Muscle layer of duodenum (tissue), 2 donors: ENCODE measurements at regions not wholly inside any gene's neighbourhood (a gene's known extent, or its start where the extent isn't known, plus 50 kb on each side); places are given as distances from the start of the nearest gene placed in this dataset.

Experiments used
- H3K27ac ChIP-seq: one replicate; pipeline ENCODE4 v1.7.0; 2013; ENCODE audit warnings: mild to moderate bottlenecking, low read length
- H3K27me3 ChIP-seq: one replicate; pipeline ENCODE4 v1.7.0; 2013; ENCODE audit warnings: low read depth, mild to moderate bottlenecking, control low read depth, low read length
- H3K36me3 ChIP-seq, 2 donors: one replicate each; pipeline ENCODE4 v1.7.0; 2013; ENCODE audit warnings: low read length in 2 of 2, control low read depth in 1 of 2, mild to moderate bottlenecking in 1 of 2; ENCODE audit not compliant: insufficient read depth in 2 of 2, control insufficient read depth in 1 of 2
- H3K4me1 ChIP-seq, 2 donors: one replicate each; pipeline ENCODE4 v1.7.0; 2013; ENCODE audit warnings: low read length in 2 of 2, mild to moderate bottlenecking in 2 of 2, control low read depth in 1 of 2, moderate library complexity in 1 of 2; ENCODE audit not compliant: insufficient read depth in 2 of 2, control insufficient read depth in 1 of 2
- H3K4me3 ChIP-seq, 2 donors: one replicate each; pipeline ENCODE4 v1.7.0; 2013; ENCODE audit warnings: low read length in 2 of 2, low read depth in 1 of 2, mild to moderate bottlenecking in 1 of 2
- H3K9me3 ChIP-seq, 2 donors: one replicate each; pipeline ENCODE4 v1.7.0; 2013; ENCODE audit warnings: low read length in 2 of 2, control low read depth in 1 of 2, mild to moderate bottlenecking in 1 of 2; ENCODE audit not compliant: control insufficient read depth in 1 of 2
- donor health status: healthy.

DNA sequence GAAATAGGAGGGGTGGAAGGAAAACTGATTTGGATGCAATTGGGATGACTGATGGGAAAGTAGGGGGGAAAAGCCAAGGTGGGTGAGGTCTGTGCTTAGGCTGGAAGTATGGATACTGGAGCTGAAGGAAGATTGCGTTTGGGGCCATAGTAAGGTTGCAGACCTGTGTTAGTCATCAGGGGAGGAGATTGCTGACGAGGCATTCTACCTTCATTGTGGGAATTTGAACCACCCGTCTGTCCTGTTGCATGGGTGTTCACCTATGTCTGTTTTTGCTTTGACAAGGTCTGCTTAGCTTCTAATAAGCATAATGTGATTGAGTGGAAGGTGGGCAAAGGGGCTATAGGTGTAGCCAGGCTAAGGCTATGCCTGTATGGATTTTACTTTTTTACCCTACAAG is 323.8 kb downstream of the BLID start:
- Histone ChIP-seq H3K4me1 (peaks cover 0 to 9% of the 10 kb centered on the region in 2 donors), H3K27me3 (no peaks in the 10 kb centered on the region), H3K27ac (no peak overlapping the region), H3K4me3 (no peak overlapping the region), H3K9me3 (no peaks in the 10 kb centered on the region), H3K36me3 (no peaks in the 10 kb centered on the region)

DNA sequence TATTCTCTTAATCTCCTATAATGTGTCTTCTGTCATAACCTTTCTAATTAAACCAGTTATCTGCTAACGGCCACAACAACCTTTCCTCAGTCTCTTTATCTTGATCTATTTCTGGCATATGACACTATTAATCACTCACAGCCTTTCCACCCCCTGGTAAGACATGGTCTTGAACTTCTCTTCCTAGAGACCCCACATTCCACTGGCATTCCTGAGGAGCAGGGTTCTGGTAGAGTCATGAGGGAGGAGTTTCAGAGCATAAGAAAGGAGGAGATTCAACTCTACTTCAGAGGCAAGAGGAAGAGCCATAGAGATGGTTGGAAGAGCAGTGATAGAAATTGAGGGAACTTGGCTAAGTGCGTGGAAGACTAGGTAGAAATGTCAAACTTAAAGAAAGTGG is 325.6 kb downstream of the BLID start:
- H3K27me3 ChIP-seq: no peaks in the 10 kb centered on the region
- H3K4me1 ChIP-seq: peaks cover 0 to 4% of the 10 kb centered on the region in 2 donors
- H3K36me3 ChIP-seq: no peaks in the 10 kb centered on the region
- H3K9me3 ChIP-seq: no peaks in the 10 kb centered on the region
- no peak overlapping the region for H3K27ac ChIP-seq
- no peak overlapping the region for H3K4me3 ChIP-seq

DNA sequence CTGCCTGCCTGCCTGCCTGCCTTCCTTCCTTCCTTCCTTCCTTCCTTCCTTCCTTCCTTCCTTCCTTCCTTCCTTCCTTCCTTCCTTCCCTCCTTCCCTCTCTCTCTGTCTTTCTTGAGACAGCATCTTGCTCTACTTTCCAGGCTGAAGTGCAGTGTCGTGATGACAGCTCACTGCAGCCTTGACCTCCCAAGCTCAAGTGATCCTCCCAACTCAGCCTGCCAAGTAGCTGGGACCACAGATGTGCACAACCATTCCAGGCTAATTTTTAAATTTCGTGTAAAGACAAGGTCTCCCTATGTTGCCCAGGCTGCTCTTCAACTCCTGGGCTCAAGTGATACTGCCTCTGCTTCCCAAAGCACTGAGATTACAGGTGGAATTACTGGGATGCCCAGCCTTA is 328.2 kb upstream of the SORL1-AS1 start:
- H3K4me3 ChIP-seq: no peak overlapping the region
- no peaks in the 10 kb centered on the region for H3K27me3 ChIP-seq
- no peaks in the 10 kb centered on the region for H3K9me3 ChIP-seq
- no peaks in the 10 kb centered on the region for H3K36me3 ChIP-seq
- no peaks in the 10 kb centered on the region for H3K4me1 ChIP-seq
- no peak overlapping the region for H3K27ac ChIP-seq

DNA sequence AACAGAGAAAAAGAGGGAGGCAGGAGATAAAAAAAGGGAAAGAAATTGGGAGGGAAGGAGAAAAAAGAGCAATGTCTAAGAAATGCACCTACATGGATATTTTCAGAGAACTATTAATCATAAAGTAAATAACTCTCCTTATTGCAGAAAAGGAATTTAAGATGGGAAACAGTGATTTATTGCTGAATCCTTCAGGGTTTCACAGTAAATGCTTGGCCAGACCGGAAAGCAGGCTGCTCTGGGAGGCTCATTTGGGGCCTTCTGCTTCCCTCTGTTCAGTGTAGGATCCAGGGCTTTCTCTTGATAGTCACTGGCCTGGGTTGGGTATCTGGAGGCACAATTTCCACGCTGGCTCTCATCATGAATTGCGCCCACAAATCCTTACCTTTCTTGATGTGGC is 324.3 kb upstream of the SORL1-AS1 start:
- Histone ChIP-seq H3K4me3 (no peak overlapping the region), H3K4me1 (no peaks in the 10 kb centered on the region), H3K9me3 (no peaks in the 10 kb centered on the region), H3K36me3 (no peaks in the 10 kb centered on the region), H3K27me3 (no peaks in the 10 kb centered on the region), H3K27ac (no peak overlapping the region)

DNA sequence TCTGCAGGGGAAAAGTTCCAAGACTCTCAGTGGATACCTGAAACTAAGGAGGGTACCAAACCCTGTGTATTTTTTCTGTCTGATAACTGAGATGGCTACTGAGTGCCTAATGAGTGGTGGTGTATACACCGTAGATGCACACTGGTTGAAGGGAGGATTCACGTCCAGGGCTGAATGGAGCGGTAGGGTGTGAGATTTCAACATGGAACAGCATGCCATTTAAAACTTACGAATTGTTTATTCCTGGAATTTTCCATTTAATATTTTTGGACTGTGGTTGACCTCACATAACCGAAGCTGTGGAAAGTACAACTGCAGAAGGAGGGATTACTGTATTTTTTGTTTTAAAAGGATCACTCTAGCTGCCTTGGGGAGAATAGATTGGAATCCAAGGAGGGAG is 322.5 kb upstream of the SORL1-AS1 start:
- H3K9me3 ChIP-seq: no peaks in the 10 kb centered on the region
- H3K36me3 ChIP-seq: no peaks in the 10 kb centered on the region
- no peak overlapping the region for H3K4me3 ChIP-seq
- no peaks in the 10 kb centered on the region for H3K4me1 ChIP-seq
- H3K27me3 ChIP-seq: no peaks in the 10 kb centered on the region
- no peak overlapping the region for H3K27ac ChIP-seq

DNA sequence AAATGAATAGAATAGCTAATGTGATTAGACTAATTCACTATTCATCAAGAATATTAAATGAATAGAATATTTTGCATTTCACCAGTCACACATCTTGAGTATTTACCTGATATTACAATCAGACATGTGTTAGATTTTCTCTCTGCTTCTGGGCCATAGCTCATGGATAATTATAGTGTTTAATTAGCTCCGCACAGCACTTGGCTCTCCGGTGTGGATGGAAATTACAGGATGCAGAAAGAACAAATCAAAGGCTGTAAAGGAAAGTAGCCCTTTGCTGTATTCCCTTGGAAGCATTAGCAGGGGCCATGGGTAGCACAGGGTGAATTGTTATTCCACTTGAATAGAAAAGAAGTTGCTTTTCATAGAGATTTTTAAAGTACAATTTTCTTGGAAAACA is 320.3 kb upstream of the SORL1-AS1 start:
- H3K9me3 ChIP-seq: no peaks in the 10 kb centered on the region

DNA sequence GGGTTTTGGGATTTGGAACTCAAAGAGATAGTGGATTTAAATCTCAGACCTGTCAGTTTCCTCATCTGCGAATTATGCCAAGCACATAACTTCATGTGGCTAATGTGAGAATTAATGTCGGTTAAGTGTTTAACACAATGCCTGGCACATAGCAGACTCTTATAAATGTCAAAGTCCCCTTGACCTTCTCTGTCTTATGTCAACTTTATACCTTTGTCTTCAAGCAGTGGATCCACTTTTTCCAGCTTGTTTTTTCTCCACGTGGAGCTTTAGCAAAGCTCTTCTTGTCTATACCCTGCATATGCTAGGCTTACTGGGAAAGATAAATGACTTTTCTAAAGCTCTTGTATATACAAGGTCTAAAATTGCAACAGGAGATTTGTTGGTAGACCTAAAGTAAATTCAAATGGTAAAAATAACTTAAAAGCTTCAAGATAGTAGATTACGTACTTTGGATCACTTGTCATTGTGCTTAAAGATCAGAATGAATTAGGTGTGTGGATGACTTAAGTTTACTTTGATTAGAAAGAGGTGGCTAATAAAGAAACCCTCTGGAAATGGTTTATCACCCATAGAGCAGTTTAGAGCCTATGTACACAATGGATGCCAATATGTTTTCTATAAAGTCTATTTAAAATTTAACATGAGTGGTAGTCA is 318.3 kb upstream of the SORL1-AS1 start:
- Histone ChIP-seq H3K36me3 (no peaks in the 10 kb centered on the region), H3K4me3 (no peak overlapping the region), H3K4me1 (no peaks in the 10 kb centered on the region), H3K27ac (no peak overlapping the region), H3K9me3 (no peaks in the 10 kb centered on the region), H3K27me3 (no peaks in the 10 kb centered on the region)

More for the DNA sequence above, 320.3 kb upstream of the SORL1-AS1 start:
- no peaks in the 10 kb centered on the region for H3K27me3 ChIP-seq
- H3K4me3 ChIP-seq: no peak overlapping the region
- H3K4me1 ChIP-seq: no peaks in the 10 kb centered on the region
- no peaks in the 10 kb centered on the region for H3K36me3 ChIP-seq
- H3K27ac ChIP-seq: no peak overlapping the region

DNA sequence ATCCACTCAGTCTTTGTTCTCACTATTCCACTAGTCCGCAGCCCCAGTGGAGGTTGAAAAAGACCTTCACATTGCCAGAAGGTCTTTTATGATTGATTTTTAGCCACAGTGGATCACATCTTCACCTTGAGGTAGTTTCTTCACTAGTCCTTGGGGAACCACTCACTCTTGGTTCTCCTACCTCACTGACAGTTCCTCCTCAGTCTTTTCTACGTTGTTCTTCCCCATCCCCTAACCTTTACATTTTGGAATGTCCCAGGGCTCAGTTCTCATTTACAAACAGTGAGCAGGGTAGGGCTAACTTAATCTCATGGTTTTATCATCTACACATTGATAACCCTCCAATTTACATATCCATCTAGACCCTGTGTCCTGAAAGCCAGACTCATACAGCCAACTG is 316.4 kb upstream of the SORL1-AS1 start:
- no peaks in the 10 kb centered on the region for H3K36me3 ChIP-seq
- no peaks in the 10 kb centered on the region for H3K4me1 ChIP-seq
- H3K27ac ChIP-seq: no peak overlapping the region
- H3K4me3 ChIP-seq: no peak overlapping the region
- H3K9me3 ChIP-seq: no peaks in the 10 kb centered on the region
- H3K27me3 ChIP-seq: no peaks in the 10 kb centered on the region

DNA sequence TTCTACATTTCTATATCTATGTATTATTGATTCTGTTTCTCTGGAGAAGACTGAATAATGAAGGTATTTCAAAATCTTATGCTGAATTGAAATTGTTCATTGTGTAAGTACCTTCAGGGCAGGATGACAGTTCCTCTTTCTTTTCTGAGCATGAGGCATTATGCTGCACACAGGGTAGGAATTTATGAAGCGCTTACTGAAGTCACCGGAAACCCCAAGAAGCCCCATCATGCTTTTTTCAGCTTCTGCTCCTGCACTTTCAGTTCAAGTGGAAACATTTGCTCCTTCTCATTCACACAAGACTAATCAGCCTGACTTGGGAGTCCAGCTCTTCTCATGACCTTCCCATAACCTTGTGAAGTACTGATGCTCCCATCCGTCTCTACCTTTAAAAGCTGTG is 314.7 kb upstream of the SORL1-AS1 start:
- Histone ChIP-seq H3K36me3 (no peaks in the 10 kb centered on the region), H3K4me3 (no peak overlapping the region), H3K27ac (no peak overlapping the region)

DNA sequence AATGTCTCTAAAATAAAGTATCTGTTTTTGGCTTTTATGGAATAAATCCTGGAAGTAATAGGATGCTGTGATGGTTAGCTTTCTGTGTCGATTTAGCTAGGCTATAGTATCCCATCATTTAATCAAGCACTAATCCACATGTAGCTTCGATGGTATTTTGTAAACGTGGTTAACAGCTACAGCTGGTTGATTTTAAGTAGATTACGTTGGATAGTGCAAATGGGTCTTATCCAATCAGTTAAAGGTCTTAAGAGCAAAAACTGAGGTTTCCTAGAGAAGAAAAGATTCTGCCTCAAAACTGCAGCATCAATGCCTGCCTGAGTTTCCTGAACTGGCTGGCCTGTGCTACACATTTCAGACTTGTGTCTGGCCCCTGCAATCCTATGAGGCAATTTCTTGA is 314.2 kb upstream of the SORL1-AS1 start:
- Histone ChIP-seq H3K36me3 (no peaks in the 10 kb centered on the region), H3K4me1 (peaks cover 0 to 10% of the 10 kb centered on the region in 2 donors), H3K27me3 (no peaks in the 10 kb centered on the region), H3K9me3 (no peaks in the 10 kb centered on the region), H3K4me3 (no peak overlapping the region), H3K27ac (no peak overlapping the region)

More for the DNA sequence above, 314.7 kb upstream of the SORL1-AS1 start:
- H3K27me3 ChIP-seq: no peaks in the 10 kb centered on the region
- H3K4me1 ChIP-seq: peaks cover 0 to 10% of the 10 kb centered on the region in 2 donors
- H3K9me3 ChIP-seq: no peaks in the 10 kb centered on the region

DNA sequence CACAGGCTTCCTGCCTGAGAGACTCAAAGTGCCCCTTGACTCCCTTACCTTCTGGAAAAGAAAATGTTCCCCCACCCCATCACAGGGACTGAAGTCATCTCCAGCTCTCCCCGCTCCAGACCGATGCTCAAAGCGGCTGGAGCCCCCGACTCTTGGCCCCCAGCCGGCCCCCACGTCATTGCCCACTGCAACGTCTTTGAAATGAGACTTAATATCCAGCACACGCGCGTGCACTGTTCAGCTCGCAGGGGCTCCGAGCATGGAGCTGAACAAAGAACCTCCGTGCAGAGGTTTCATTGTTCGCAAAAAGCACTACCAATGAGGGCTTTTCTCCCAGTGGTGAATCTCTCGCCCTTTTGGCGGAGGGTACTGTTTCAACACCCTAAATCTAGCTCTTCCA is 313.4 kb upstream of the SORL1-AS1 start:
- H3K27ac ChIP-seq: no peak overlapping the region
- H3K9me3 ChIP-seq: no peaks in the 10 kb centered on the region
- no peaks in the 10 kb centered on the region for H3K36me3 ChIP-seq
- H3K4me3 ChIP-seq: no peak overlapping the region
- H3K4me1 ChIP-seq: peaks cover 0 to 10% of the 10 kb centered on the region in 2 donors
- no peaks in the 10 kb centered on the region for H3K27me3 ChIP-seq

DNA sequence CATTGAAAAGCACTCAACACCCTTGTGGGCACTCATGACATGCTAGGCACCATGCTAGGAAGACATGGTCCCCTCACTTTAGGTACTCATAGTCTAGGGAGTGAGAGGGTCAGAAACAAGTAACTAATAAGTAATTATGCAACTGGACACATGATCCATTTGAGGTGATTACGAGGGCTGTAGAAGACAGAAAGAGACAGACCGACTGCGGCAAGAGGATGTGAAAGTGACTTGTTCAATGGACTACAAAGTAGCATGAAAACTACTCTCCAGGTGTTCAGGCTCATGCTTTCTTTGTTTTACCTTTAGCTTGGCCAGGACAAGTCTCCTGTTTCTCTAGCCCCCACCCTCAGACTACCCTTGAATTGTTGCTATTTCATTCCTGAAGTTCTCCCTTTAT is 310.8 kb upstream of the SORL1-AS1 start:
- no peak overlapping the region for H3K4me3 ChIP-seq
- H3K9me3 ChIP-seq: no peaks in the 10 kb centered on the region
- no peak overlapping the region for H3K27ac ChIP-seq
- no peaks in the 10 kb centered on the region for H3K36me3 ChIP-seq
- H3K4me1 ChIP-seq: peaks cover 0 to 10% of the 10 kb centered on the region in 2 donors
- no peaks in the 10 kb centered on the region for H3K27me3 ChIP-seq
